ENCODE measurements at regions not wholly inside any gene's neighbourhood (a gene's known extent, or its start where the extent isn't known, plus 50 kb on each side); places are given as distances from the start of the nearest gene placed in this dataset.

DNA sequence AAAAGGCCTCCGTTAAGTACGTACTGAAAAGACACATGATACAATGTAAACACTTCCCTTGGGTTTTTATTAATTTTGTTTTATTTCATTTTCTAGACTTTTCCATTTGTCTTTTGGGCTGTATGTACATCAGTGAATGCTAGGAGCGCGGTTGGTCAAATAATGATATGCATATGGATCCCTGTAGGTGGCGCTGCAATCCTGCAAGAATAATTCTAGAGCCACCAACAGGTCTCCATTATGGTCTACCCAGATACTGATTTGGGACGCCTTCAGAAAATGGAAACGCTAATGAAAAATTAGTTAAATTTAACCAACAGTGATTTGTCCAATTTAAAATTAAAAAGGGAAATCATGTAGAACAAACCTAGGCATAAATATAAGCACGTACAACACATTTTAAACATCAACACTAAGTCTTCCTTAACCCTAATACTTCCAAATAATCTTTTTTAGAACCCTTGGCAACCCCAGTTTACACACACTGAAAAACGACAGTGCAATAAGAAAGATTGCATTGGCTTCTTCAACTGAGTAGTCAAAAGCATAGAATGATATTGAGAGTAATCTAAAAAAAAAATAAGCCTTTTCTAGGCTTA, 433.5 kb downstream of the RFPL4B start:
- POLR2A ChIA-PET = no interaction called here
- DNase-seq (ENCODE audit: low read depth) = no peak
- TF ChIP-seq, protein P1, sequence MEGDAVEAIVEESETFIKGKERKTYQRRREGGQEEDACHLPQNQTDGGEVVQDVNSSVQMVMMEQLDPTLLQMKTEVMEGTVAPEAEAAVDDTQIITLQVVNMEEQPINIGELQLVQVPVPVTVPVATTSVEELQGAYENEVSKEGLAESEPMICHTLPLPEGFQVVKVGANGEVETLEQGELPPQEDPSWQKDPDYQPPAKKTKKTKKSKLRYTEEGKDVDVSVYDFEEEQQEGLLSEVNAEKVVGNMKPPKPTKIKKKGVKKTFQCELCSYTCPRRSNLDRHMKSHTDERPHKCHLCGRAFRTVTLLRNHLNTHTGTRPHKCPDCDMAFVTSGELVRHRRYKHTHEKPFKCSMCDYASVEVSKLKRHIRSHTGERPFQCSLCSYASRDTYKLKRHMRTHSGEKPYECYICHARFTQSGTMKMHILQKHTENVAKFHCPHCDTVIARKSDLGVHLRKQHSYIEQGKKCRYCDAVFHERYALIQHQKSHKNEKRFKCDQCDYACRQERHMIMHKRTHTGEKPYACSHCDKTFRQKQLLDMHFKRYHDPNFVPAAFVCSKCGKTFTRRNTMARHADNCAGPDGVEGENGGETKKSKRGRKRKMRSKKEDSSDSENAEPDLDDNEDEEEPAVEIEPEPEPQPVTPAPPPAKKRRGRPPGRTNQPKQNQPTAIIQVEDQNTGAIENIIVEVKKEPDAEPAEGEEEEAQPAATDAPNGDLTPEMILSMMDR (IDR thresholded peaks at IDR 0.05; ENCODE audit: insufficient read depth, low read depth, low read length) = peak; percentile 70
- no peaks in the 10 kb centered on the region for H3K27me3 ChIP-seq (ENCODE audit: control insufficient read depth, insufficient read depth, low read length)
- no peaks in the 10 kb centered on the region for H3K36me3 ChIP-seq (ENCODE audit: control insufficient read depth, insufficient read depth, low read length)
- H3K4me3 ChIP-seq (ENCODE audit: low read depth, low read length) = no peak overlapping the region
- CTCF ChIA-PET = no interaction called here

DNA sequence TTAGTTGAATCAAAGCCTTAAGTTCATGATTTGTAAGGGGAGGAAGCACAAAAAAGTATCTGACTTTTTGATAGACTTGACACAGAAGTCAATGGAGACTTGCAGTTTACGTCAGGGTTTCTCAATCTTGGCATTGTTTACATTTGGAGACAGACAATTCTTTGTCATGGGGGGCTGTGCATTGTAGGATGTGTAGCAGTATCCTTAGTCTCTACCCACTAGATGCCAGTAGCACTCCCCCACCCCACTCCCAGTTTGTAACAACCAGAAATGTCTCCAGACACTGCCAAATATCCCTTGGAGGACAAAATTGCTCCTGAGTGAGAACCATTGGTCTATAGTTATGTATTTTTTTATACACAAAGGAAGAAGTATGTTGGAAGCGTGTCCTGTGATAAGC, 434.1 kb downstream of the RFPL4B start:
- TF ChIP-seq, protein P1 (IDR thresholded peaks at IDR 0.05; ENCODE audit: insufficient read depth, low read depth, low read length) = peak; percentile 19; the same call in 1 of the 2 replicates
- H3K4me3 ChIP-seq (ENCODE audit: low read depth, low read length) = no peak overlapping the region
- H3K36me3 ChIP-seq (ENCODE audit: control insufficient read depth, insufficient read depth, low read length) = no peaks in the 10 kb centered on the region
- ChIA-PET POLR2A (interaction anchor here (0.7 kb wide), 1 partner anchor 525 kb away, joined by 3 read pairs; no protein-coding TSS in a partner anchor), CTCF (no interaction called here)
- H3K27me3 ChIP-seq (ENCODE audit: control insufficient read depth, insufficient read depth, low read length) = no peaks in the 10 kb centered on the region
- no peak for DNase-seq (ENCODE audit: low read depth)

DNA sequence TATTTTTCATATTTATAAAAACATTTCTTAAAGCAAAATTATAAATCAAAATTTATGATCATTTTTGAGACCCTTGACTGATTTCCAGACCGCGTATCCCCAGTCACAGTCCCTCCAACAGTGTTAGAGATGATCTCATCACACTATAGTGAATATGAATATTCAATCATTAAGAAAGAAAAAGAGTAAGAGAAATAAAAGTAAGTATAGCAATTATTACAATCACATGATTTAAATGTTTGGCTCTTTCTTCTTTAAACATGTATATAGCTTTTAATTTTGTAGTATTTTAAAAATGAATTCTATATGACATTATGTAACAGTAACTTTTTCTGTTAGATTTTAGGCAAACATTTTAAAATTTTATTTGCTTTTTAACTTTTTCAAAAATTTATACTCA, 438.3 kb downstream of the RFPL4B start:
- POLR2A ChIA-PET = no interaction called here
- CTCF ChIA-PET = interaction anchor here (0.7 kb wide), 1 partner anchor 905 kb away, joined by 3 read pairs; no protein-coding TSS in a partner anchor
- no peaks in the 10 kb centered on the region for H3K36me3 ChIP-seq (ENCODE audit: control insufficient read depth, insufficient read depth, low read length)
- TF ChIP-seq, protein P1 (IDR thresholded peaks at IDR 0.05; ENCODE audit: insufficient read depth, low read depth, low read length) = no peak
- no peak for DNase-seq (ENCODE audit: low read depth)
- no peaks in the 10 kb centered on the region for H3K27me3 ChIP-seq (ENCODE audit: control insufficient read depth, insufficient read depth, low read length)
- no peak overlapping the region for H3K4me3 ChIP-seq (ENCODE audit: low read depth, low read length)

DNA sequence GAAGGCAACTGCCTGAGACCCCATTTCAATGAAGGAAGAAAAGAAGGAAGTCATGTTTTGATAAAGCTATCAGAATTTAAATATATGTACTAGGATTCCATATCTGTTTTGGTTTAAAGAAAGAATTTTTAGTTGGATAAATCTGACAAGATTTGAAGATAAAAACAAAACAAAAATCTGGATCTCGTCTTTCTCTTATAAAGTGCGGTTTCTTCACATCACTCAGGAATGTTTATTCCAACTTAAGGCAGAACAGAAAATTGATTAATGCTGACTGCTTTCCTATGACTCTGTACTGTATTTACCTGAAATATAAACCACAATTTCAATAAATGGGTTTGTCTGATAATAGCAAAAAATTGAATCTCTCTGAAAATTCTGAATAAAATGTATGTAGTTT, 439.7 kb downstream of the RFPL4B start:
- Histone ChIP-seq H3K36me3 (ENCODE audit: control insufficient read depth, insufficient read depth, low read length) (no peaks in the 10 kb centered on the region), H3K4me3 (ENCODE audit: low read depth, low read length) (no peak overlapping the region), H3K27me3 (ENCODE audit: control insufficient read depth, insufficient read depth, low read length) (no peaks in the 10 kb centered on the region)
- CTCF ChIA-PET = interaction anchor here (0.8 kb wide), 1 partner anchor 11 kb away, joined by 3 read pairs; no protein-coding TSS in a partner anchor
- DNase-seq (ENCODE audit: low read depth) = no peak
- POLR2A ChIA-PET = no interaction called here
- TF ChIP-seq, protein P1 (IDR thresholded peaks at IDR 0.05; ENCODE audit: insufficient read depth, low read depth, low read length) = no peak

DNA sequence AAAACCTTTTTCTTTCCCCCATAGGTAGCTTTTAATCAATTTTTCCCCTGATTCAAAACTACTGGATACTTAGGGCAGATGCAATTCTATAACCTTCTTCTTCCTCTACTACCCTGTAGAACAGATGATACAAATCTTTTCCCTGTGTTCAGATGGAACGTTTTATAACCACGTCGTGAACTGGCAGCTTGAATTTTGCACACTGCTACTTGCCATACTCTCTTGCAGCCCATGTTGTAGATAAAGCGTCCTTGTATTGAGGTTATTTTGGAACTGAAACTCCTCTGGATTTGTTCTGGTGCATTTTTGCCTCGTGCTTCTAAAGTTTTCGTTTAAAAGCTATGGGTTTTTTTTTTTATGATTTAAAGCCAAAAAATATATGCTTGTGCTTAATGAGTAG, 440.2 kb downstream of the RFPL4B start:
- POLR2A ChIA-PET = no interaction called here
- DNase-seq (ENCODE audit: low read depth) = no peak

More for the DNA sequence above, 440.2 kb downstream of the RFPL4B start:
- Histone ChIP-seq H3K4me3 (ENCODE audit: low read depth, low read length) (no peak overlapping the region), H3K36me3 (ENCODE audit: control insufficient read depth, insufficient read depth, low read length) (no peaks in the 10 kb centered on the region), H3K27me3 (ENCODE audit: control insufficient read depth, insufficient read depth, low read length) (no peaks in the 10 kb centered on the region)
- CTCF ChIA-PET = no interaction called here
- TF ChIP-seq, protein P1 (IDR thresholded peaks at IDR 0.05; ENCODE audit: insufficient read depth, low read depth, low read length) = no peak

Measured in BJ (cell line).